ENCODE measurements at regions not wholly inside any gene's neighbourhood (a gene's known extent, or its start where the extent isn't known, plus 50 kb on each side); places are given as distances from the start of the nearest gene placed in this dataset.
"Not testable (repeated sequence)": the region's sequence is repeated elsewhere in the genome, so short reads cannot be mapped to it uniquely, and the experiment has no call there.

GRCh38 chr20:53785320-53785719, 191.7 kb upstream of the ZNF217 start:
- H3K36me3 Mint-ChIP-seq (ENCODE audit: low read depth), result no peaks in the 10 kb centered on the region
- H3K27me3 Mint-ChIP-seq, result no peaks in the 10 kb centered on the region
- no peak for DNase-seq
- no peaks in the 10 kb centered on the region for H3K9me3 Mint-ChIP-seq
- H3K4me3 Mint-ChIP-seq, result no peak overlapping the region
- H3K27ac Mint-ChIP-seq, result no peak overlapping the region
- H3K4me1 Mint-ChIP-seq (ENCODE audit: low read depth), result peaks cover 22% of the 10 kb centered on the region

GRCh38 chr20:53783768-53784167, 190.1 kb upstream of the ZNF217 start:
- Mint-ChIP-seq H3K4me3 (no peak overlapping the region), H3K36me3 (ENCODE audit: low read depth) (no peaks in the 10 kb centered on the region), H3K27ac (no peak overlapping the region), H3K4me1 (ENCODE audit: low read depth) (peaks cover 9% of the 10 kb centered on the region), H3K9me3 (no peaks in the 10 kb centered on the region), H3K27me3 (no peaks in the 10 kb centered on the region)
- no peak for DNase-seq

- Mint-ChIP-seq H3K9me3 (no peaks in the 10 kb centered on the region), H3K4me1 (ENCODE audit: low read depth) (peaks cover 9% of the 10 kb centered on the region), H3K27ac (no peak overlapping the region), H3K36me3 (ENCODE audit: low read depth) (no peaks in the 10 kb centered on the region), H3K27me3 (no peaks in the 10 kb centered on the region), H3K4me3 (no peak overlapping the region)
- DNase-seq, result no peak
These were observed 189.1 kb upstream of the ZNF217 start for GRCh38 chr20:53782612-53783246.

- Mint-ChIP-seq H3K4me3 (no peak overlapping the region), H3K36me3 (ENCODE audit: low read depth) (no peaks in the 10 kb centered on the region), H3K27ac (no peak overlapping the region), H3K27me3 (no peaks in the 10 kb centered on the region), H3K9me3 (no peaks in the 10 kb centered on the region), H3K4me1 (ENCODE audit: low read depth) (no peaks in the 10 kb centered on the region)
- DNase-seq, result no peak
These were observed 186.2 kb upstream of the ZNF217 start for GRCh38 chr20:53779822-53780221.

GRCh38 chr20:53778736-53779135, 185.1 kb upstream of the ZNF217 start:
- H3K27me3 Mint-ChIP-seq, result no peaks in the 10 kb centered on the region
- H3K4me1 Mint-ChIP-seq (ENCODE audit: low read depth), result peaks cover 10% of the 10 kb centered on the region
- no peak overlapping the region for H3K4me3 Mint-ChIP-seq
- H3K27ac Mint-ChIP-seq, result no peak overlapping the region
- DNase-seq, result no peak
- no peaks in the 10 kb centered on the region for H3K36me3 Mint-ChIP-seq (ENCODE audit: low read depth)
- no peaks in the 10 kb centered on the region for H3K9me3 Mint-ChIP-seq

- H3K36me3 Mint-ChIP-seq (ENCODE audit: low read depth), result no peaks in the 10 kb centered on the region
- H3K9me3 Mint-ChIP-seq, result no peaks in the 10 kb centered on the region
- no peaks in the 10 kb centered on the region for H3K27me3 Mint-ChIP-seq
- DNase-seq, result no peak
- no peak overlapping the region for H3K4me3 Mint-ChIP-seq
- H3K27ac Mint-ChIP-seq, result no peak overlapping the region
- peaks cover 16% of the 10 kb centered on the region for H3K4me1 Mint-ChIP-seq (ENCODE audit: low read depth)
These were observed 184.4 kb upstream of the ZNF217 start for GRCh38 chr20:53778041-53778516.

- not testable (repeated sequence) for H3K36me3 Mint-ChIP-seq (ENCODE audit: low read depth); H3K4me3 Mint-ChIP-seq; H3K27ac Mint-ChIP-seq; H3K9me3 Mint-ChIP-seq; H3K27me3 Mint-ChIP-seq; DNase-seq
- peaks cover 16% of the 10 kb centered on the region for H3K4me1 Mint-ChIP-seq (ENCODE audit: low read depth)
These were observed 183.8 kb upstream of the ZNF217 start for GRCh38 chr20:53777402-53777801.

- H3K27me3 Mint-ChIP-seq, result no peaks in the 10 kb centered on the region
- H3K9me3 Mint-ChIP-seq, result no peaks in the 10 kb centered on the region
- DNase-seq, result no peak
- H3K36me3 Mint-ChIP-seq (ENCODE audit: low read depth), result no peaks in the 10 kb centered on the region
- peaks cover 16% of the 10 kb centered on the region for H3K4me1 Mint-ChIP-seq (ENCODE audit: low read depth)
- no peak overlapping the region for H3K27ac Mint-ChIP-seq
- no peak overlapping the region for H3K4me3 Mint-ChIP-seq
These were observed 183.2 kb upstream of the ZNF217 start for GRCh38 chr20:53776858-53777257.

- no peaks in the 10 kb centered on the region for H3K36me3 Mint-ChIP-seq (ENCODE audit: low read depth)
- no peak overlapping the region for H3K4me3 Mint-ChIP-seq
- H3K27ac Mint-ChIP-seq, result no peak overlapping the region
- H3K4me1 Mint-ChIP-seq (ENCODE audit: low read depth), result peaks cover 16% of the 10 kb centered on the region
- no peaks in the 10 kb centered on the region for H3K27me3 Mint-ChIP-seq
- no peaks in the 10 kb centered on the region for H3K9me3 Mint-ChIP-seq
- DNase-seq, result no peak
These were observed 181.0 kb upstream of the ZNF217 start for GRCh38 chr20:53774461-53775203.

GRCh38 chr20:53773792-53774401, 180.3 kb upstream of the ZNF217 start:
- no peak overlapping the region for H3K4me3 Mint-ChIP-seq
- H3K36me3 Mint-ChIP-seq (ENCODE audit: low read depth), result no peaks in the 10 kb centered on the region
- H3K27ac Mint-ChIP-seq, result no peak overlapping the region
- H3K27me3 Mint-ChIP-seq, result no peaks in the 10 kb centered on the region
- peaks cover 16% of the 10 kb centered on the region for H3K4me1 Mint-ChIP-seq (ENCODE audit: low read depth)
- DNase-seq, result no peak
- H3K9me3 Mint-ChIP-seq, result no peaks in the 10 kb centered on the region

GRCh38 chr20:53773066-53773791, 179.6 kb upstream of the ZNF217 start:
- H3K4me1 Mint-ChIP-seq (ENCODE audit: low read depth), result peaks cover 20% of the 10 kb centered on the region
- H3K27ac Mint-ChIP-seq; DNase-seq; H3K4me3 Mint-ChIP-seq; H3K27me3 Mint-ChIP-seq; H3K9me3 Mint-ChIP-seq; H3K36me3 Mint-ChIP-seq (ENCODE audit: low read depth): not testable (repeated sequence)

GRCh38 chr20:53769041-53769440, 175.4 kb upstream of the ZNF217 start:
- no peak for DNase-seq
- Mint-ChIP-seq H3K4me1 (ENCODE audit: low read depth) (peaks cover 22% of the 10 kb centered on the region), H3K9me3 (no peaks in the 10 kb centered on the region), H3K4me3 (no peak overlapping the region), H3K36me3 (ENCODE audit: low read depth) (no peaks in the 10 kb centered on the region), H3K27ac (no peak overlapping the region), H3K27me3 (no peaks in the 10 kb centered on the region)

- Mint-ChIP-seq H3K4me3 (no peak overlapping the region), H3K27me3 (no peaks in the 10 kb centered on the region), H3K9me3 (no peaks in the 10 kb centered on the region), H3K36me3 (ENCODE audit: low read depth) (no peaks in the 10 kb centered on the region), H3K27ac (no peak overlapping the region), H3K4me1 (ENCODE audit: low read depth) (peaks cover 15% of the 10 kb centered on the region)
- DNase-seq, result no peak
These were observed 174.7 kb upstream of the ZNF217 start for GRCh38 chr20:53768329-53768728.

- no peaks in the 10 kb centered on the region for H3K27me3 Mint-ChIP-seq
- no peak overlapping the region for H3K4me3 Mint-ChIP-seq
- no peak overlapping the region for H3K27ac Mint-ChIP-seq
- H3K9me3 Mint-ChIP-seq, result no peaks in the 10 kb centered on the region
- peaks cover 13% of the 10 kb centered on the region for H3K4me1 Mint-ChIP-seq (ENCODE audit: low read depth)
- no peak for DNase-seq
- no peaks in the 10 kb centered on the region for H3K36me3 Mint-ChIP-seq (ENCODE audit: low read depth)
These were observed 173.7 kb upstream of the ZNF217 start for GRCh38 chr20:53767206-53767930.

All from activated T-cell treated with anti-CD3 and anti-CD28 coated beads, Interleukin-2, amount 50 U/mL, for 24 hours (primary cell).